ENCODE measurements at regions not wholly inside any gene's neighbourhood (a gene's known extent, or its start where the extent isn't known, plus 50 kb on each side); places are given as distances from the start of the nearest gene placed in this dataset.

DNA sequence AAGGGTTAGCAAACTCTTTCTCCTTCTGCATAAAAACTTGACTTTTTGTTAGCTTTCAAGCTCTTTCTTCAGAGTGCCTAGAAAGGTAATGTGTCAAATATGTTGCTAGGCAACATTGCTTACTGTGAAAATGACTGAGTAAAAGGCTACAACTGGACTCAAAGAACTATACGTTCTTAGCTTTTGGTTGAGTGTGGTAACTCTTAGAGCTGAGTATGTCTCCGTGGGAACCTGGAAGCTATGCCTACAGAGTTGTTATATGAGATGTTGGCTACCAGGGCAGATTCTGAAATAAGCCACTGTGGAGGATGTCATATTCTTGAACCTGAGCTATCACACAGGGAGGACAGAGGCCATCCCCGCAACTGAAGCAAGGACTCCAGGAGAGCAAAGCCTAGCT, 105.5 kb downstream of the ARL6IP6 start:
- TF ChIP-seq, protein P1, sequence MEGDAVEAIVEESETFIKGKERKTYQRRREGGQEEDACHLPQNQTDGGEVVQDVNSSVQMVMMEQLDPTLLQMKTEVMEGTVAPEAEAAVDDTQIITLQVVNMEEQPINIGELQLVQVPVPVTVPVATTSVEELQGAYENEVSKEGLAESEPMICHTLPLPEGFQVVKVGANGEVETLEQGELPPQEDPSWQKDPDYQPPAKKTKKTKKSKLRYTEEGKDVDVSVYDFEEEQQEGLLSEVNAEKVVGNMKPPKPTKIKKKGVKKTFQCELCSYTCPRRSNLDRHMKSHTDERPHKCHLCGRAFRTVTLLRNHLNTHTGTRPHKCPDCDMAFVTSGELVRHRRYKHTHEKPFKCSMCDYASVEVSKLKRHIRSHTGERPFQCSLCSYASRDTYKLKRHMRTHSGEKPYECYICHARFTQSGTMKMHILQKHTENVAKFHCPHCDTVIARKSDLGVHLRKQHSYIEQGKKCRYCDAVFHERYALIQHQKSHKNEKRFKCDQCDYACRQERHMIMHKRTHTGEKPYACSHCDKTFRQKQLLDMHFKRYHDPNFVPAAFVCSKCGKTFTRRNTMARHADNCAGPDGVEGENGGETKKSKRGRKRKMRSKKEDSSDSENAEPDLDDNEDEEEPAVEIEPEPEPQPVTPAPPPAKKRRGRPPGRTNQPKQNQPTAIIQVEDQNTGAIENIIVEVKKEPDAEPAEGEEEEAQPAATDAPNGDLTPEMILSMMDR (IDR thresholded peaks at IDR 0.05): no peak
- TF ChIP-seq POLR2A (IDR thresholded peaks at IDR 0.05) (no peak), EP300 (IDR thresholded peaks at IDR 0.05) (no peak)
